ENCODE measurements at regions not wholly inside any gene's neighbourhood (a gene's known extent, or its start where the extent isn't known, plus 50 kb on each side); places are given as distances from the start of the nearest gene placed in this dataset.

- DNase-seq, result no peak
These were observed 227.3 kb upstream of the RAB6C start for GRCh38 chr2:129752176-129752575.

GRCh38 chr2:129752686-129753085 is 226.8 kb upstream of the RAB6C start:
- no peak for DNase-seq

GRCh38 chr2:129753261-129753660 is 226.2 kb upstream of the RAB6C start:
- no peak for DNase-seq

GRCh38 chr2:129754421-129754820 is 225.0 kb upstream of the RAB6C start:
- DNase-seq, result no peak

- no peak for DNase-seq
These were observed 224.6 kb upstream of the RAB6C start for GRCh38 chr2:129754831-129755230.

- DNase-seq, result no peak
These were observed 223.7 kb upstream of the RAB6C start for GRCh38 chr2:129755786-129756185.

- DNase-seq, result peak; percentile 12
These were observed 223.2 kb upstream of the RAB6C start for GRCh38 chr2:129756276-129756675.

GRCh38 chr2:129757366-129757914 is 222.0 kb upstream of the RAB6C start:
- DNase-seq, result peak; percentile 4

- DNase-seq, result peak; percentile 21
These were observed 221.3 kb upstream of the RAB6C start for GRCh38 chr2:129757915-129758783.

- DNase-seq, result no peak
These were observed 220.5 kb upstream of the RAB6C start for GRCh38 chr2:129758784-129759471.

- no peak for DNase-seq
These were observed 219.9 kb upstream of the RAB6C start for GRCh38 chr2:129759472-129760010.

GRCh38 chr2:129760669-129761068 is 218.8 kb upstream of the RAB6C start:
- DNase-seq, result no peak

- no peak for DNase-seq
These were observed 217.9 kb upstream of the RAB6C start for GRCh38 chr2:129761569-129762021.

- DNase-seq, result no peak
These were observed 216.9 kb upstream of the RAB6C start for GRCh38 chr2:129762386-129763189.

GRCh38 chr2:129763190-129763846 is 216.1 kb upstream of the RAB6C start:
- DNase-seq, result no peak

- DNase-seq, result no peak
These were observed 215.5 kb upstream of the RAB6C start for GRCh38 chr2:129763966-129764365.

GRCh38 chr2:129764376-129765325 is 214.8 kb upstream of the RAB6C start:
- no peak for DNase-seq

GRCh38 chr2:129765326-129765677 is 214.2 kb upstream of the RAB6C start:
- DNase-seq, result no peak

GRCh38 chr2:129765678-129766351 is 213.7 kb upstream of the RAB6C start:
- DNase-seq, result no peak

GRCh38 chr2:129766374-129766993 is 213.0 kb upstream of the RAB6C start:
- DNase-seq, result no peak
